H1 (cell line): ENCODE measurements at regions not wholly inside any gene's neighbourhood (a gene's known extent, or its start where the extent isn't known, plus 50 kb on each side); places are given as distances from the start of the nearest gene placed in this dataset.

ENCODE experiments used
- CEBPB ChIP-seq: IDR thresholded peaks from 2 replicates; pipeline ENCODE4 v1.6.1; 2012; ENCODE audit warnings: low read depth, low read length
- EZH2 ChIP-seq: fragments of 200-600 bp; sonication (generic); IDR thresholded peaks from 2 replicates; pipeline ENCODE4 v1.7.1; 2012; ENCODE audit warnings: low read depth, mild to moderate bottlenecking, moderate library complexity, low read length, inconsistent platforms; ENCODE audit not compliant: severe bottlenecking
- GTF2F1 ChIP-seq: IDR thresholded peaks from 2 replicates; pipeline ENCODE4 v1.6.1; 2012; ENCODE audit warnings: low read depth, low read length, improper control_type of control experiment, borderline replicate concordance
- JUN ChIP-seq: IDR thresholded peaks from 2 replicates; pipeline ENCODE4 v1.6.1; 2011; ENCODE audit warnings: low read depth, mild to moderate bottlenecking, improper control_type of control experiment, low read length
- KDM1A ChIP-seq: fragments of 200-600, 300-600 bp; sonication (generic); IDR thresholded peaks from 2 replicates; pipeline ENCODE4 v1.7.1; 2016; ENCODE audit warnings: mild to moderate bottlenecking, low read length, borderline replicate concordance
- RNF2 ChIP-seq: fragments of 200-900, 300-1000 bp; sonication (generic); IDR thresholded peaks from 2 replicates; pipeline ENCODE4 v1.7.1; 2016; ENCODE audit warnings: borderline replicate concordance, low read depth, mild to moderate bottlenecking, antibody characterized with exemption, low read length; ENCODE audit not compliant: poor library complexity, severe bottlenecking; ENCODE audit errors: missing control alignments
- SIX5 ChIP-seq: IDR thresholded peaks from 2 replicates; pipeline ENCODE4 v1.6.1; 2011; ENCODE audit warnings: mild to moderate bottlenecking, low read depth, low read length
- SP1 ChIP-seq: IDR thresholded peaks from 2 replicates; pipeline ENCODE4 v1.6.1; 2011; ENCODE audit warnings: low read depth, low read length
- TAF1 ChIP-seq: IDR thresholded peaks from 2 replicates; pipeline ENCODE4 v1.6.1; 2011; ENCODE audit warnings: mild to moderate bottlenecking, low read depth, low read length
- TBP ChIP-seq: IDR thresholded peaks from 2 replicates; pipeline ENCODE4 v1.6.1; 2011; ENCODE audit warnings: low read depth, low read length, improper control_type of control experiment
- ZNF274 ChIP-seq: IDR thresholded peaks from 2 replicates; pipeline ENCODE4 v1.7.0; 2012; ENCODE audit warnings: low read length, borderline replicate concordance; ENCODE audit errors: extremely low read depth
- TF ChIP-seq, protein P1 (sequence below), 3 experiments: IDR thresholded peaks; 1 replicate in 2 of 3; 2 replicates in 1 of 3; pipeline versions ENCODE4 v1.5.1 to v1.6.1; 2011; ENCODE audit warnings: low read length in 3 of 3, mild to moderate bottlenecking in 3 of 3, inconsistent platforms in 2 of 3, low read depth in 1 of 3, moderate library complexity in 1 of 3; ENCODE audit not compliant: insufficient read depth in 1 of 3; ENCODE audit errors: control extremely low read depth in 1 of 3
- TF ChIP-seq, protein P2 (sequence below): IDR thresholded peaks from 2 replicates; pipeline ENCODE4 v1.6.1; 2012; ENCODE audit warnings: inconsistent platforms

DNA sequence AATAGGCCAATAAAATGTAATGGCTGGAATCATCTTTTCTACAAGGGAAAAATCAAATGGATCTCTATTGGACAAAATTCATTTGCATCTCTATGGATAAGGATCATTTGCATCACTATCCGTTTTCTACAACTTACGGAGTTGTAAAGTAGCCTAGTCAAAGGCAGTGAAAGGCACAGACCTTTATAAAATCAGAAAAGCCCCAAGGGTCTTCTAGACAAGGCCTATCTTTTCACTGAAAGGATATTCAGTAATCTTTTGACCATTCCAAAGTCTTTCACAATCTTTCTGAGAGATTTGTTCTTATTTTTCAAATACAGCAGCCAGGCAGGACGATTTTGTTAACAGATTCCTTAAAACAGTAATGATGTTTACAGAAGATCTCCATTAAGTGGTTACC lies 119.5 kb upstream of the JADE1 start:
- TF ChIP-seq SP1 (no peak), CEBPB (no peak), GTF2F1 (no peak), RNF2 (no peak), TAF1 (no peak), SIX5 (no peak), ZNF274 (no peak), EZH2 (no peak), KDM1A (no peak), JUN (no peak), TBP (no peak)
- TF ChIP-seq, protein P1, sequence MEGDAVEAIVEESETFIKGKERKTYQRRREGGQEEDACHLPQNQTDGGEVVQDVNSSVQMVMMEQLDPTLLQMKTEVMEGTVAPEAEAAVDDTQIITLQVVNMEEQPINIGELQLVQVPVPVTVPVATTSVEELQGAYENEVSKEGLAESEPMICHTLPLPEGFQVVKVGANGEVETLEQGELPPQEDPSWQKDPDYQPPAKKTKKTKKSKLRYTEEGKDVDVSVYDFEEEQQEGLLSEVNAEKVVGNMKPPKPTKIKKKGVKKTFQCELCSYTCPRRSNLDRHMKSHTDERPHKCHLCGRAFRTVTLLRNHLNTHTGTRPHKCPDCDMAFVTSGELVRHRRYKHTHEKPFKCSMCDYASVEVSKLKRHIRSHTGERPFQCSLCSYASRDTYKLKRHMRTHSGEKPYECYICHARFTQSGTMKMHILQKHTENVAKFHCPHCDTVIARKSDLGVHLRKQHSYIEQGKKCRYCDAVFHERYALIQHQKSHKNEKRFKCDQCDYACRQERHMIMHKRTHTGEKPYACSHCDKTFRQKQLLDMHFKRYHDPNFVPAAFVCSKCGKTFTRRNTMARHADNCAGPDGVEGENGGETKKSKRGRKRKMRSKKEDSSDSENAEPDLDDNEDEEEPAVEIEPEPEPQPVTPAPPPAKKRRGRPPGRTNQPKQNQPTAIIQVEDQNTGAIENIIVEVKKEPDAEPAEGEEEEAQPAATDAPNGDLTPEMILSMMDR (IDR thresholded peaks at IDR 0.05; ENCODE audit: control extremely low read depth in 1 of 3, insufficient read depth in 1 of 3, low read depth in 1 of 3, low read length in 3 of 3) = no peak
- TF ChIP-seq, protein P2, sequence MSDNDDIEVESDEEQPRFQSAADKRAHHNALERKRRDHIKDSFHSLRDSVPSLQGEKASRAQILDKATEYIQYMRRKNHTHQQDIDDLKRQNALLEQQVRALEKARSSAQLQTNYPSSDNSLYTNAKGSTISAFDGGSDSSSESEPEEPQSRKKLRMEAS = no peak
